GM19324 (cell line): ENCODE measurements at regions not wholly inside any gene's neighbourhood (a gene's known extent, or its start where the extent isn't known, plus 50 kb on each side); places are given as distances from the start of the nearest gene placed in this dataset.

Experiments
- ATAC-seq: cut with Tn5 transposase; IDR thresholded peaks from one replicate; pipeline ENCODE4 v1.9.1; 2021; ENCODE audit warnings: mild to moderate bottlenecking, moderate library complexity; ENCODE audit not compliant: unreplicated experiment, low FRiP score

DNA sequence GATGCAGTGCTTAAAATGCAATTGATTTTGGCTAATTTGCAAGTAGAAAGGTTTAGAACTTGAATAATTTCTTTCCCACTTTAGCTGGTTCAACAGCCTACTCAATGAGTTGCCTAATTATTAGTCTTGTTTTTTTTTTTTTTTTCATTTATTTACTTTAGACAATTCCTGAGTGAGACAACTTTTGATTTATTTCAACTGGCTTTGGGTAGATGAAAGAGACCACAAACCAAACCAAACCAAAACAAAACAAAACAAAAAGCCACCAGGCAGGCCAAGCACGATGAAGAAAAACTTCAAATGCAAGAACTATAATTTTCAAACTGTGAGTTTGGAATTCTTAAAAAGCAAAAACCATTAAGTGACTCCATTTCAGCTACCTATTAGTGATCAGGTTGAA is 469.9 kb downstream of the GBE1 start:
- ATAC-seq, result no peak

DNA sequence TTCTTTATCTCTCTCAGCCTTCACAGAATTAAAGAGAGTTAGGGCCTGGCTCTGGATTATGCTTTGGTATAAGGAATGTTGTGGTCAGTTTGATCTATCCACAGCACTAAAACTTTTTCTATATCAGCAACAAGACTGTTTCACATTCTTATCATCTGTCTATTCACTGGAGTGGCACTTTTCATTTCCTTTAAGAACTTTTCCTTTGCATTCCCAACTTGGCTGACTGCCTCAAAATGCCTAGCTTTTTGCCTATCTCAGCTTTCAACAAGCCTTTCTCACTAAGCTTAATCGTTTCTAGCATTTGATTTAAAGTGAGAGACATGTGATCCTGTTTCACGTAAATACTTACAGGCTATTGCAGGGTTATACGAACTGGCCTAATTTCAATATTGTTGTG is 471.8 kb downstream of the GBE1 start:
- ATAC-seq, result no peak

DNA sequence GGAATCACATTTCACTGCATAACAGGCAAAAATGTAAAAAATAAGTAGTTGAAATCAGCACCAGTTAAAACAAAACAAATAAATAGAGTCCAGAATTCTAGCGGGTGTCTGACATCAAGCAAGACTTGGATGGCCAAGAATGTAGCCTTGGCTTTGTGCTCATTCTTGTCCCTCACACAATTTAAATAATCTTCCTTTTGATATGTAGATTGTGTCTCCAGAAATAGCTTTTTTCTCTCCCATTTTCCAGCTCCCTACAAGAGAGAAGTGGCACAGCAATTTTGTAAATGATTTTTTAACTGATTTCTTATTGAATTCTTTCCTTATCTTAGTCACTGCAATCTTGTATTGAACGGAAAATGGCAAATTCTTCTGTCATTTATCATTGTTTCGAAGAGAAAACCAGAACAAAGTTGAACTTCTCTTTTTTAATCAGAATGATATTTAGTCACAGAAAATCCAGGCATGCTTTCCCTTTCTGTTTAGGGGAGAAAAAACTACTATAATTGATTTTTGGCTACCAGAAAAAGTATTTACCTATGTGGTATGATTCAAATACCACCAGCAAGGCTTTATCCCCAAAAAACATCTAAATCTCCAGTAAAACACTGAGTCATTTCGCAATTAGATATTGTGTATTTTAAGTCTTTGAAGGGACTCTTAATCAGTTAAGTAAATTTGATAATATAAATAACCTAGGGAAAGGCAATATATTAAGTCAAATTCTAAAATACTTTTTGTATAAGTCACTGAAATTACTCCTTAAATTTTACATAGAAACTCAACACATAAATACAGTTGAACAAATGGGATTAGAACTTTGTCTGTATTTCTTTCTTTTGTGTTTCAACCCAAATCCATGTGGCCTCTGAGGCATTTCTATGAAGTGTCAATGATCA is 481.7 kb downstream of the GBE1 start:
- ATAC-seq, result no peak

DNA sequence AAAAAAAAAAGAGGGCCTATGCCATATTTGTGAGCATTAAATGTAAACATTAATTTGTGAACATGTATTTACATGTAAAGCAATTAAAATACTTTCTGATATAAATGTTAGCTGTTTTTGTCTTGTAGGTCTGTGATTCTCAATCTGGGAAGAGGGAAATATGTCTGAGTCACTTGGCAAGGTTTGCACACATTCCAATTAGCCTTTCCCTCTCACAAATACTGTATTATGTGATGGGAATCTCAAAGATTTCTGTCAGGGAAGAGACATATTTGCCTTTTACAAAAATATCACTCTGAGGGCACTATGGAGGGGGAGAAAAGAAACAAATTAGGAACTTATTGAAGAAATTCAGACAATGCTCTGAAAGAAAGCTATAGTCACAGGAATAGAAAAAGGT is 483.6 kb downstream of the GBE1 start:
- no peak for ATAC-seq

DNA sequence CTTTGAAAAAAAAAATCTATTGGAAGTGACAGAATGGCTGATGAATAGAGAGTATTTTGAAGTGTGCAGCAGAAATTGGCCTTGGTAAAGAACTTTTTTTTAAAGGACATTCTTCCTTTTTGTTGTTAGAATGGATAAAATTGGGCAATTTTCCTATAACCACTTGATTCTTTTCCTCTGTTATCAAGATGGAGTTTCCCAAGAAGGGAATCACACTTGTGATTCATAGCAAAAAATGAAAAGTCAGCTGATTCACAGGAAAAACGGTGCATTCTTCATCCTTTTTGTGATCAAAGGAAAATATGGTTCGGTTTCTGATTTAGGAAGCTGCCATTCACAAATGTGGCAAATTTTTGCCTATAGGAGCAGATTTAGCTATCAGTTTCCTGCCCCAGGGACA is 486.8 kb downstream of the GBE1 start:
- ATAC-seq, result no peak

DNA sequence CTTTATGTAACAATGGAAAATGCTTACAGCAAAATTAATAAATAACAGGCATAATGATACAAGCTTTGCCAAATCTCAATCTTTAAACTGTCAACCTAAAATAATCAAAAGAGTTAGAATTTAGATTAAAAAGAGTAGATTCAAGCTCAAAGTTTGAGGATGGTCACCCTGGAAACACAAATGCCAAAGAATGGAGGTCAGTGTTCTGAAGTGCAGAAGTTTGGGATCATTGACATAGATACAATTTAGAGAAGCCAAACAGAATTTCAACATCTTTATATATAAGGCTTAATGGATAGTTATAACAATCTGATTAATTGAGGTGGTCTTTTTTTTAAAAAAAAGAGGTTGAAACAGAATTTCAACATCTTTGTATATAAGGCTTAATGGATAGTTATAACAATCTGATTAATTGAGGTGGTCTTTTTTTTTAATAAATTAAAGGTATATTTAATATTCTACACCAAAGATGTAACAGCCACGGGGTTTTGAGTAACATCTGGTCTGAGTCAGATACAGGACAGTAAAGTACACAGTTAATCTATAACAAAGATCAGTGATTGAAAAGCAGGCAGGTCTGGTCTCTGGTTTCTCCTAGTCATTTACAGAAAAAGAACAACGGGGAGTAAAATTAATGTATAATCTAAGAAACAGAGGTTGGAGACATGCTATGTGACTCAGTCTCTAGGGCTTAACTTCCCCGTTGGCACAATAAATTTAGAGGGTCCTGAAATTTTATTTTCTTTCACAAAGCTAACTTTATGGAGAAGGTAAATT is 490.7 kb downstream of the GBE1 start:
- peak; percentile 68 for ATAC-seq

DNA sequence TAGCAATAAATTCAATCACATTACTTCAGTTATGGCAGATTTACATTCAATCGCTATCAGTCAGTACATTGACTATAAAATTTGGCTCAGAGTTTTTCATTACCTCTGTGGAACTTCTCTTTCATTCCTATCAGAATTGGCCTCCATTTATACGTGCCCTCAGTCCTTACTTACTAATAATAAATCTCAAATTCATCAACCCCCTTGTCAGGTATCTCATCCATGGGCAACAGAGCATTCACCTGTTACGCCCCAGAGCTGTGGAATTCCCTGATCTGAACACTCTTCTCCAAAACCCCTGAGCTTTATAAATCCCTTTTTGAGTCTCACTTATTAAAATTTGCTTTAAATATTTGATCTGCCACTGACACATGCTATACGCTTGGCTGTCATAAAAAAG is 492.9 kb downstream of the GBE1 start:
- no peak for ATAC-seq

DNA sequence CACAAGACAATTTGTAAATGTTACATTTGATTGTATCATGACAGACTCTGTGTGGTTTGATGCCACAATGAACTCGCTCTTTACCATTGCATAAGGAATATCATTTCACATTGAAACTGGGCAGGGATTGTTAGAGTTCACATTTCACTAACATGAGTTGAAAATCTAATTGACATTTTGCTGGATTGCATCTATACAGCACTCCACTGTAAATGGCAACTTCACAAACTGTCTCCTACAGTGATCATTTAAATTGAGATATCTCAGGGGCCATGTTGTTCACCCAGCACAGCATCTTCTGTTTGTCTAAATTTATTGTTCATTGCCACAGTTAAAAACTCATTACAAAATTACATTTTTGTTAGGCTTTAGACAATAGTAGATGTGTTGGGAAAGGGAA is 499.4 kb downstream of the GBE1 start:
- no peak for ATAC-seq

DNA sequence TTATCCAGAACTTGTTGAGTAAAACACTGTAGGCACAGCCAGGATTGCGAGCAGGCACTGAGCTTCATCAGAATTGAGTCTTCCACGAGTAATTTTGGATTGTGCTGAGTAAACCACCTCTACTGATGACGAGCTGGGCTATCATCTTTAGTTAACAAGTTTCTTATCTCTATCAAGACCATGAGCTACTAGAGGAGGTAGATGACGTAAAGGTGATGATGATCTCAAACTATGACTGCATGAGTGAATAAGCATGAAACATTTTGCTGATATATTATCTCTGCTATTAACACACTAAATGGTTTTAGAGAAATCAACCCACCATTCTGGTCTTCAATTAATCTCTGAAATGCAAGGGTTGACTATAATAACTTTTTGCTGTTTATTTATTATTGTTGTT is 506.0 kb downstream of the GBE1 start:
- ATAC-seq, result no peak

DNA sequence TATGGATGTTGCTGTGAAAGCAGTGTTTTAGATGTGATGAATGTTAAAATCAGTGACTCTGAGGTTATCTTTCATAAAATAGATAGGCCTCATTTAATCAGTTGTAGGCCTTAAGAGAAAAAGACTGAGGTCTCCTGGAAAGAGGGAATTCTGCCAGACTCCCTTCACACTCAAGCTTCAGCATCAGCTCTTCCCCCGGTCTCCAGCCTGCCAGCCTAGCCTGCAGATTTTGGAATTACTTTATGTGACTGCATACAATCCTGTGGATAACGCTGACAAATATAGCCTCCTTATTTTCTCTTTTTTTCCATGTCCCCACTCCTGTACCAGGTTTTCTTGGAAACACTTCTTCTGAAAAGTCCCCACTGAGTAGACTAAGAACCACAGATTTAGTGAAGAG is 510.3 kb downstream of the GBE1 start:
- no peak for ATAC-seq

DNA sequence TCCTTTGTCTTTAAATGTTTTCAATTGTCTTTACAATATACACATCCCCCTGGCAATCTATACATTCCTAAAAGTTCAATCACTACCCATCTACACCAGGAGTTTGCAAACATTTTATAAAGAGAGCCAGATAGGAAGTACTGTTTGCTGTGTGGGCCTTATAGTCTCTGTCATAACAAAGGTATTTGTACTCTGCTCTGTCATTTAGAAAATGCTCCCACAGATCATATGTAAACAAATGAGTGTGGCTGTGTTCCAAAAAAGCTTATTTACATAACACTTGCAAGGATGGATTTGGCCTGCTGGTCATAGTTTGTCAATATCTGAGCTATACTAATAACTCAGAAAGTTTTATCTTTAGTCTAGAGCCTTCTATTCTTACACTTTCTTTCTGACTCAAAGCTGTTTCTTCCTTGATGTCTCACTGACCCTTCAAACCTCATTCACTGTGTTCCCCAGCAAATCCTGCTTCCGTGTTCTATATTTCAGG is 511.9 kb downstream of the GBE1 start:
- ATAC-seq, result peak; percentile 78

DNA sequence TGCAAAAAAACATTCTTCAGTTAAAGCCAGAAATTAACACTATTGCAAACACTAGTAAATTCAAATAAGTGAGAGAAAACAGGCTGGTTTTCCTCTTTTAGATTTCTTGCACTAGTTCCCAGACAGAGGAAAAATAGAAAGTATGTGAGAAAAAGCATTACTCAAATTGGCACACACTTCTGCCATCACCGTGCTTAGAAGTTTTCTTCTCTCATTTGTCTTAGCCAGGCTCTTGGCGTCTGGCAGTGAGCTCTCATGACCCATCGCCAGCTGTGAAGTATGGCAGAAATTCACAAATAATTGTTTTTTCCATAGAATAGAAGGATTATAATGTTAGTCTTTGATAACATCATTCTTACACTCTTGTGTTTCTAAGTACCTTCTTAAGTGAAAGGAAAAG is 515.9 kb downstream of the GBE1 start:
- ATAC-seq, result no peak

DNA sequence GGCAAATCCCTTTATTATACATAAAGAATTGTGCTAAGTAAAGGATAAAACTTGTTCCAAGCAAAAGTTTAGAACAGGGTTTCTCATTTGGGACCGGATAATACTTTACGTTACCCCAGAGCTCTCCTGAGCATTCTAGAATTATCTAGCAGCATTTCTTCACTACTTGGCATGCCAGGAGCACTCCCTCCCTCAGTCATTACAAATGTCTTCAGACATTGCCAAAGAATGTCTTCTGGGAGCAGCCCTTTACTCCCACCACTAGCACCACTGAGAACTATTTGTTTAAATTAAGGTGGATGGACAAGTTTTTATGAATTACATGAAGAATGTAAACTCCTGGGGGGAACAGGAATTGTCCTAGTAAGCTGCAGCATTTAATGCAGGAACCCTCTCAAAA is 516.4 kb downstream of the GBE1 start:
- no peak for ATAC-seq

DNA sequence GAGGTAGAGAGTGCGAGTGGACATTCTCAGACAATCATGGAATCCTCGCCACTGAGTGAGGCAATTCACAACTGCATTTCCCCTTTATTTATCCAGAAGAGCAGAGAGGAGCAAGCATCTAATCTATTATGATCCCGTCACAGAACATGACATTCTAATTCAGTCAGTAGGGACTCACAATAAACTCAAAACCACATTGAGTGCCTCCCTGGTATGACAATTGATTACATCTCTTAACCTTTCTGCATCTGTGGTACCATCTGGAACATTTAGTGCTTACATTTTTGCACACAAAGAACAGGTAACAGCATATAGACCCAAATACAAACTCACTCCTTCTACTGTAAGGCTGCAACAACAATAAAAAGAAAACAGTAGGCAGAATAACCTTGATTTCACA is 517.2 kb downstream of the GBE1 start:
- ATAC-seq, result no peak

DNA sequence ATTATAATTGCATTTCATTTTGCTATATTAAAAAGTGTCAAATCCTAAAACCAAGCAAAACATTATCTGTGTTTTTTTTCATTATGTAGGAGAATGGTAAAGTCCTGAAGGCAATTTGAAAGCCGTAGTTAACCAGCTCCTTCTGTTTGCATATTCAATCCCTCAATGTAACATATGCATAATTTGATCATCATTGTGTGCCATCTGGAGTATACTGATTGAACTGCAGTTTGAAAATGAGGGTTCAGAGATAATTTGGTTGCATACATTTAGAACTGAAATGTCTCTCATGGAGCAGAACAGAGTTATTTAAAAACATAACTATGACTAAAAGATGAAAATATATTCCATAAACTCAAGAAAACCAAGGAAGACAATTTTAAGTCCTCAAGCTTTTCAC is 518.6 kb downstream of the GBE1 start:
- no peak for ATAC-seq

DNA sequence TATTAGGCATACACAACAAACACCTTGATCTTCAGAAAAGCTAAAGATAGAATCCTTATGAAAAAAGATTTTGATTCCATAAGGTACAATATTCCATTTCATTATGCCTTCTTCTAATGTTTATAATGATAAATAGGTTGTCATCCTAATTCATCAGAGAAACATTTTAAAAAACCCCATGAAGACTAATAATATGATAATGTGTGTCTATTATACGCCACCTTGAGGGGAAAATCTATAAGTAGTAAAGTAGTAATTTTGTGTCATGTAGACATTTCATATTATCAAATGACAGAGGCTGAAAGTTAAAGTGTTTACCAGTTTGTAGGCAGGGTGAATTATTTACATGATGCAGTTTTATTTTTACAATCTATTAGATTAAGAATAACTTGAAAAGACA is 524.3 kb downstream of the GBE1 start:
- no peak for ATAC-seq

DNA sequence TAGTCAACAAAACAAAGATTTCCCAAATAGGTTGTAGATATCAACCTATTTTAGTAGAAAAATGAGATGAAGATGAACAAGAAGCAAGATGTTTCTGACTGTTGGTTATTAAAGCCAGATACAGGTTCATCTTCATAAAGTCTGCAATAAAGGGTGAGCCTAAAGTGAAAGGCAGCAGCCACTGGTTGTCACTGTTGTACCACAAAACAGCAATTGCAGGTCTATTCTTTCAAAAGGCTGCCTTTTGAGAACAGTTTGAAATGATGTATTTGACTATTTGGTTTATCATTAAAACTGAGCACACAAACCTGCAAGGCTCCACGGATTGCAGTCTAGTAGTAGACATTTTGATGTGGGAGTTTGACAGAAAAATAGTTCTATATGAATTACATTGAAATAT is 543.4 kb downstream of the GBE1 start:
- ATAC-seq, result peak; percentile 61

DNA sequence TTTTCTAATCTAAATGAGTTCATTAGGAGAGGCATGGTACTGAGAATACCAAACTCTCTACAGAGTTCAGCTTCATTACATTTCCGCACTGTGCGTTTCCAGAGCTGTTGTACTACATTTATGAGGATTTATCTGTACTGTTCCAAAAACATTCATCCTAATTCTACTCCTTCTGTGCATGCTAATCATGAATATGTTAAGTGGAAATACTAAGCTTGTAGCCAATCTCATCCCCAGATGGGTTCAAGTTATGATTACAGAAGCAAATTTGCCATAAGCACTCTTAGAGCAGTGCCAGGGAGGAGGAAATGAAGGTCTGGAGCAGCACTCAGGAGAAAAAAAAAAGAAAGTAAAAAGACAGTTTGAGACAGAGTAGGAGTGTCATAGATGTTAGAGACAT is 544.3 kb downstream of the GBE1 start:
- ATAC-seq, result no peak

DNA sequence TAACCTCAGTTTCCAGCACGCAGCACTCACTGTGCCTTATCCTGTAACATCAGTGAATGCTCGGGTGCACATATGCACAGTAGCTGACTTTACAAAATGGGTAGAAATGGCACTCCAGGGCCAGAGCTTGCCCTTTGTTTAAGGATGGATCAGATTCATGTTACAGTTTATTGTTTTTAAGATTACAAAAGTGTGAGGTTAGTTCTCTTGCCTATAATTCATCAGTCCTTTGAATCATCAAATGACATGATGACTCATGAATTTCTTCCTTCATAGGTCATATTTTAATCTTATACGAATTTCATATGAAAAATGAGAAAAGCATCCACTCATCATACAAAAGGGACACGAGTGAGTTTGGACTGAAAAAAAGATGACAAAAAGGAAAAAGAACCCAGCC is 545.3 kb downstream of the GBE1 start:
- no peak for ATAC-seq

DNA sequence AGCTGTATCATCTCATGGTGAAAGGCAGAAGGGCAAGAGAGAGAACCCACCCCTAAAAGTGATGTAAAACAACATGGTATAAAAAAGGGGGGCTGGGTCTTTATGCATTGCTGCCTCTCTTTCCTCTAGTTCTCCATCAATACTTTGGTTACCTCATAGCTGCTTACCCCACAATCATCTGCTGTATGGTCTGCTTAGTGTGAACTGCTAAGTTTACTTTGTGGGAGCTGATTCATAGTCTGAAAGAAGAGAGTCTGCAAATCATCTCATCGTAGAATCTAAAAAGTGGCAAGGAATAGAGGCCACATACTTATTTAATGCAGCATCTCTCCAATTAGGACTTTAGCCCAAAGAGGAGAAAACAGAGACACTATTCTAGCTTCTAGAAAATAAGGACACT is 546.8 kb downstream of the GBE1 start:
- no peak for ATAC-seq

DNA sequence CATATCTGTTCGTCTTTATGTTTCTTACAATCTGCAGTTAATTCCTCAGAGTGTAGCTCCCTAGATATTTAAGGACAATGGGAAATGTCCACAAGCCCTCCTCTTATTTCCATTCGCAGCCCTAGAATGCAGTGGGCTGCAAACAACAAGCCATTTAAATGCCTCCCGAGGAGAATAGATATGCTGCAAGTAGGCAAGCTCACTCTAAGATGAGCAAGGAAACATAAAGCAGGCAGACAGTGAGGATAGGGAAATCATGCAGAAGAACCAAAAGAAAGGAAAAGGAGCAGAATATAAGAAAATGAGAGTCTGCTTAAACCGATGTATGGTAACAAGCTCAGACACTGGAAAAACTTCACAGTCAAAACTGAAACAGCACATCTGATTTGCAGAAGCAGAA is 561.9 kb downstream of the GBE1 start:
- ATAC-seq, result no peak

DNA sequence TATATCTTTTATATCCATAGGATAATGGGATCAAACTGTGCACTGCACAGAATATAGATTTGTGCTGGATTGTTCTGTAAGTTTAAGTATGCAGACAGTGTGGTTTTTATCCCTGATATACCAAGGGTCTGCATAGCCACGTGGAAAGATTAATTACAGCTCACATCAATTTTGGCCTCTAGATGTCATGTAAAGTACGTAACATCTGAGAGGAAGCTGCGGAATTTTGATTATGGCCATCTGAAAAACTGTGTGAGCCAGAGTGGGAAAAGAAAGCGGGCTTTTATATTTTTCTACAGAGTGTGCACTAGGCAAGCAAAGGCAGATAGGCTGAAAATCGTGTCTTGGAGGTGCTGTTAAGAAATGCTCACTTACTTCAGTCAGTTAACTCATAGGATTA is 562.7 kb downstream of the GBE1 start:
- ATAC-seq, result no peak
